H1 (cell line): ENCODE measurements at regions not wholly inside any gene's neighbourhood (a gene's known extent, or its start where the extent isn't known, plus 50 kb on each side); places are given as distances from the start of the nearest gene placed in this dataset.

ENCODE experiments used
- BCL11A ChIP-seq, 2 experiments: IDR thresholded peaks; one replicate each; pipeline ENCODE4 v1.6.1; 2011; ENCODE audit warnings: low read depth in 2 of 2, low read length in 2 of 2, mild to moderate bottlenecking in 2 of 2
- CHD1 ChIP-seq: IDR thresholded peaks from 2 replicates; pipeline ENCODE4 v1.6.1; 2012; ENCODE audit warnings: low read depth, low read length, improper control_type of control experiment
- EZH2 ChIP-seq: fragments of 200-600 bp; sonication (generic); IDR thresholded peaks from 2 replicates; pipeline ENCODE4 v1.7.1; 2012; ENCODE audit warnings: low read depth, mild to moderate bottlenecking, moderate library complexity, low read length, inconsistent platforms; ENCODE audit not compliant: severe bottlenecking
- KDM5A ChIP-seq: fragments of 200-600 bp; IDR thresholded peaks from 2 replicates; pipeline ENCODE4 v1.7.1; 2012; ENCODE audit warnings: mild to moderate bottlenecking, low read length, inconsistent platforms, mixed read lengths
- MAFK ChIP-seq: IDR thresholded peaks from 2 replicates; pipeline ENCODE4 v1.6.1; 2012; ENCODE audit warnings: low read depth, mild to moderate bottlenecking, improper control_type of control experiment, low read length
- SP1 ChIP-seq: IDR thresholded peaks from 2 replicates; pipeline ENCODE4 v1.6.1; 2011; ENCODE audit warnings: low read depth, low read length
- TAF7 ChIP-seq: optimal IDR thresholded peaks from 2 replicates; pipeline ENCODE3; 2011; ENCODE audit warnings: low read depth, mild to moderate bottlenecking, inconsistent platforms, low read length, moderate library complexity, borderline replicate concordance
- YY1 ChIP-seq: IDR thresholded peaks from 2 replicates; pipeline ENCODE4 v1.6.1; 2011; ENCODE audit warnings: low read depth, mild to moderate bottlenecking, low read length
- TF ChIP-seq, protein P1 (sequence below): fragments of 300-600 bp; sonication (generic); IDR thresholded peaks from 2 replicates; pipeline ENCODE4 v1.7.1; 2012; ENCODE audit warnings: low read length, moderate library complexity, mild to moderate bottlenecking, inconsistent platforms; ENCODE audit not compliant: insufficient replicate concordance
- TF ChIP-seq, protein P2 (sequence below): IDR thresholded peaks from 2 replicates; pipeline ENCODE4 v1.6.1; 2012; ENCODE audit warnings: inconsistent platforms

DNA sequence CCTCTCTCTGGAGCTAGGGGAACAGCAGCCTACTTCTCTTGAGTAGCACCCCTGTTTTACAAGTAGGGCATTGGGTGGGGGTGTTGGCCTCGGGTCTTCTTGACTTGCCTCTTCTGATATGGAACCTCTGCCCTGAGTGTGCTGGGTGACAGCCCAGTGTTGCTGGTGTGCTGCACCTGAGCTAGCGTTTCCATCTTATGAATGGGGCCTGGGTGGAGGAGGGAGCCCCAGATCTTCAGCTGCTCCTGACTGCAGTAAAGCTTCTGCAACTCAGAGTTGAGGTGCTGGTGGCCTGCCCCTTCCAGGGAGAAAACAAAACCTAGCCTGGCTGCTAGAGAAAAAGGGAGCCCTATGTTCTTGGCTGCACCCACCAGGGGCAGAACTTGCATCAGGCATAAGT is 202.5 kb upstream of the SHH start (continued):
- TF ChIP-seq, protein P1, sequence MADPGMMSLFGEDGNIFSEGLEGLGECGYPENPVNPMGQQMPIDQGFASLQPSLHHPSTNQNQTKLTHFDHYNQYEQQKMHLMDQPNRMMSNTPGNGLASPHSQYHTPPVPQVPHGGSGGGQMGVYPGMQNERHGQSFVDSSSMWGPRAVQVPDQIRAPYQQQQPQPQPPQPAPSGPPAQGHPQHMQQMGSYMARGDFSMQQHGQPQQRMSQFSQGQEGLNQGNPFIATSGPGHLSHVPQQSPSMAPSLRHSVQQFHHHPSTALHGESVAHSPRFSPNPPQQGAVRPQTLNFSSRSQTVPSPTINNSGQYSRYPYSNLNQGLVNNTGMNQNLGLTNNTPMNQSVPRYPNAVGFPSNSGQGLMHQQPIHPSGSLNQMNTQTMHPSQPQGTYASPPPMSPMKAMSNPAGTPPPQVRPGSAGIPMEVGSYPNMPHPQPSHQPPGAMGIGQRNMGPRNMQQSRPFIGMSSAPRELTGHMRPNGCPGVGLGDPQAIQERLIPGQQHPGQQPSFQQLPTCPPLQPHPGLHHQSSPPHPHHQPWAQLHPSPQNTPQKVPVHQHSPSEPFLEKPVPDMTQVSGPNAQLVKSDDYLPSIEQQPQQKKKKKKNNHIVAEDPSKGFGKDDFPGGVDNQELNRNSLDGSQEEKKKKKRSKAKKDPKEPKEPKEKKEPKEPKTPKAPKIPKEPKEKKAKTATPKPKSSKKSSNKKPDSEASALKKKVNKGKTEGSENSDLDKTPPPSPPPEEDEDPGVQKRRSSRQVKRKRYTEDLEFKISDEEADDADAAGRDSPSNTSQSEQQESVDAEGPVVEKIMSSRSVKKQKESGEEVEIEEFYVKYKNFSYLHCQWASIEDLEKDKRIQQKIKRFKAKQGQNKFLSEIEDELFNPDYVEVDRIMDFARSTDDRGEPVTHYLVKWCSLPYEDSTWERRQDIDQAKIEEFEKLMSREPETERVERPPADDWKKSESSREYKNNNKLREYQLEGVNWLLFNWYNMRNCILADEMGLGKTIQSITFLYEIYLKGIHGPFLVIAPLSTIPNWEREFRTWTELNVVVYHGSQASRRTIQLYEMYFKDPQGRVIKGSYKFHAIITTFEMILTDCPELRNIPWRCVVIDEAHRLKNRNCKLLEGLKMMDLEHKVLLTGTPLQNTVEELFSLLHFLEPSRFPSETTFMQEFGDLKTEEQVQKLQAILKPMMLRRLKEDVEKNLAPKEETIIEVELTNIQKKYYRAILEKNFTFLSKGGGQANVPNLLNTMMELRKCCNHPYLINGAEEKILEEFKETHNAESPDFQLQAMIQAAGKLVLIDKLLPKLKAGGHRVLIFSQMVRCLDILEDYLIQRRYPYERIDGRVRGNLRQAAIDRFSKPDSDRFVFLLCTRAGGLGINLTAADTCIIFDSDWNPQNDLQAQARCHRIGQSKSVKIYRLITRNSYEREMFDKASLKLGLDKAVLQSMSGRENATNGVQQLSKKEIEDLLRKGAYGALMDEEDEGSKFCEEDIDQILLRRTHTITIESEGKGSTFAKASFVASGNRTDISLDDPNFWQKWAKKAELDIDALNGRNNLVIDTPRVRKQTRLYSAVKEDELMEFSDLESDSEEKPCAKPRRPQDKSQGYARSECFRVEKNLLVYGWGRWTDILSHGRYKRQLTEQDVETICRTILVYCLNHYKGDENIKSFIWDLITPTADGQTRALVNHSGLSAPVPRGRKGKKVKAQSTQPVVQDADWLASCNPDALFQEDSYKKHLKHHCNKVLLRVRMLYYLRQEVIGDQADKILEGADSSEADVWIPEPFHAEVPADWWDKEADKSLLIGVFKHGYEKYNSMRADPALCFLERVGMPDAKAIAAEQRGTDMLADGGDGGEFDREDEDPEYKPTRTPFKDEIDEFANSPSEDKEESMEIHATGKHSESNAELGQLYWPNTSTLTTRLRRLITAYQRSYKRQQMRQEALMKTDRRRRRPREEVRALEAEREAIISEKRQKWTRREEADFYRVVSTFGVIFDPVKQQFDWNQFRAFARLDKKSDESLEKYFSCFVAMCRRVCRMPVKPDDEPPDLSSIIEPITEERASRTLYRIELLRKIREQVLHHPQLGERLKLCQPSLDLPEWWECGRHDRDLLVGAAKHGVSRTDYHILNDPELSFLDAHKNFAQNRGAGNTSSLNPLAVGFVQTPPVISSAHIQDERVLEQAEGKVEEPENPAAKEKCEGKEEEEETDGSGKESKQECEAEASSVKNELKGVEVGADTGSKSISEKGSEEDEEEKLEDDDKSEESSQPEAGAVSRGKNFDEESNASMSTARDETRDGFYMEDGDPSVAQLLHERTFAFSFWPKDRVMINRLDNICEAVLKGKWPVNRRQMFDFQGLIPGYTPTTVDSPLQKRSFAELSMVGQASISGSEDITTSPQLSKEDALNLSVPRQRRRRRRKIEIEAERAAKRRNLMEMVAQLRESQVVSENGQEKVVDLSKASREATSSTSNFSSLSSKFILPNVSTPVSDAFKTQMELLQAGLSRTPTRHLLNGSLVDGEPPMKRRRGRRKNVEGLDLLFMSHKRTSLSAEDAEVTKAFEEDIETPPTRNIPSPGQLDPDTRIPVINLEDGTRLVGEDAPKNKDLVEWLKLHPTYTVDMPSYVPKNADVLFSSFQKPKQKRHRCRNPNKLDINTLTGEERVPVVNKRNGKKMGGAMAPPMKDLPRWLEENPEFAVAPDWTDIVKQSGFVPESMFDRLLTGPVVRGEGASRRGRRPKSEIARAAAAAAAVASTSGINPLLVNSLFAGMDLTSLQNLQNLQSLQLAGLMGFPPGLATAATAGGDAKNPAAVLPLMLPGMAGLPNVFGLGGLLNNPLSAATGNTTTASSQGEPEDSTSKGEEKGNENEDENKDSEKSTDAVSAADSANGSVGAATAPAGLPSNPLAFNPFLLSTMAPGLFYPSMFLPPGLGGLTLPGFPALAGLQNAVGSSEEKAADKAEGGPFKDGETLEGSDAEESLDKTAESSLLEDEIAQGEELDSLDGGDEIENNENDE: no peak
- TF ChIP-seq BCL11A (IDR thresholded peaks at IDR 0.05; ENCODE audit: low read depth in 2 of 2, low read length in 2 of 2) (no peak), SP1 (no peak), TAF7 (no peak), EZH2 (no peak), KDM5A (no peak), CHD1 (no peak), MAFK (no peak), YY1 (no peak)
- TF ChIP-seq, protein P2, sequence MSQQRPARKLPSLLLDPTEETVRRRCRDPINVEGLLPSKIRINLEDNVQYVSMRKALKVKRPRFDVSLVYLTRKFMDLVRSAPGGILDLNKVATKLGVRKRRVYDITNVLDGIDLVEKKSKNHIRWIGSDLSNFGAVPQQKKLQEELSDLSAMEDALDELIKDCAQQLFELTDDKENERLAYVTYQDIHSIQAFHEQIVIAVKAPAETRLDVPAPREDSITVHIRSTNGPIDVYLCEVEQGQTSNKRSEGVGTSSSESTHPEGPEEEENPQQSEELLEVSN: no peak
